Thoracic aorta (tissue), 2 donors: ENCODE measurements at regions not wholly inside any gene's neighbourhood (a gene's known extent, or its start where the extent isn't known, plus 50 kb on each side); places are given as distances from the start of the nearest gene placed in this dataset.

Experiments
- ATAC-seq: fragments of 150-250 bp; one replicate; pipeline ENCODE4 v1.8.0; 2017; ENCODE audit warnings: low read depth; ENCODE audit not compliant: insufficient number of reproducible peaks, low FRiP score
- DNase-seq: peaks from one replicate; pipeline ENCODE4 v3.0.0-alpha.2; 2020; ENCODE audit warnings: low spot score
- H3K27ac ChIP-seq, 2 donors: fragments of 200-600 bp; sonication (generic); 1 replicate in 1 of 2; 2 replicates in 1 of 2; pipeline ENCODE4 v1.5.1; 2016; ENCODE audit warnings: mild to moderate bottlenecking in 2 of 2, moderate library complexity in 2 of 2
- H3K27me3 ChIP-seq: fragments of 200-600 bp; sonication (generic); replicated peaks from 2 replicates; pipeline ENCODE4 v1.6.0; 2016; ENCODE audit warnings: mild to moderate bottlenecking; ENCODE audit not compliant: insufficient read depth
- H3K36me3 ChIP-seq: fragments of 200-600 bp; sonication (generic); one replicate; pipeline ENCODE4 v1.5.1; 2016
- H3K4me1 ChIP-seq, 2 donors: fragments of 200-600 bp; sonication (generic); 1 replicate in 1 of 2; 2 replicates in 1 of 2; pipeline versions ENCODE4 v1.5.1 to v1.6.0; 2016; ENCODE audit warnings: low read depth in 2 of 2, mild to moderate bottlenecking in 1 of 2; ENCODE audit not compliant: control insufficient read depth in 1 of 2
- H3K4me3 ChIP-seq: fragments of 200-600 bp; sonication (generic); 2 replicates; pipeline ENCODE4 v1.5.1; 2016; ENCODE audit warnings: mild to moderate bottlenecking
- H3K9me3 ChIP-seq: fragments of 200-600 bp; sonication (generic); 2 replicates; pipeline ENCODE4 v1.5.1; 2016
- TF ChIP-seq, protein P1 (sequence below): fragments of 200-600 bp; sonication (generic); IDR thresholded peaks from one replicate; pipeline ENCODE4 v1.5.1; 2019; ENCODE audit warnings: antibody characterized with exemption

DNA sequence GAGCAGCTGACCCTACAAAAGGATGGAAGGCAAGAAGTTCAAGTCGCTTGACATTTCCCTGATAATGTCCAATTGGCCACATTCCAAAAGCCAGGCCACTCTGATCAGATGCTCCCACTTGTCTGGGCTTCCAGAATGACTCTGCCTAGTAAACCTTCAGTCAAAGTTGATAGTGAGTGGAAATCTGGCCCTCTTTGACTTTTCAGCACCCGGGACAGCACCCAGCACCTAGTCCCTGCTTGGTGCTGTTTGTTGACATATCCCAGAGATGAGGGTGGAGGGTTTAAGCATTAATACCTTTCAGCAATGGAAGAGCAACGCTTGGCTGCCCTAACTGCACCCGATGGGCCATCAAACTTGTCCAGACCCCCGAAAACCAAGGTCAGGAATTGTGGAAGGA, 131.3 kb downstream of the AIPL1 start:
- no peaks in the 10 kb centered on the region for H3K27me3 ChIP-seq
- DNase-seq, result no peak
- H3K36me3 ChIP-seq, result no peaks in the 10 kb centered on the region
- no peaks in the 10 kb centered on the region for H3K9me3 ChIP-seq
- H3K4me3 ChIP-seq, result no peak overlapping the region
- TF ChIP-seq, protein P1, sequence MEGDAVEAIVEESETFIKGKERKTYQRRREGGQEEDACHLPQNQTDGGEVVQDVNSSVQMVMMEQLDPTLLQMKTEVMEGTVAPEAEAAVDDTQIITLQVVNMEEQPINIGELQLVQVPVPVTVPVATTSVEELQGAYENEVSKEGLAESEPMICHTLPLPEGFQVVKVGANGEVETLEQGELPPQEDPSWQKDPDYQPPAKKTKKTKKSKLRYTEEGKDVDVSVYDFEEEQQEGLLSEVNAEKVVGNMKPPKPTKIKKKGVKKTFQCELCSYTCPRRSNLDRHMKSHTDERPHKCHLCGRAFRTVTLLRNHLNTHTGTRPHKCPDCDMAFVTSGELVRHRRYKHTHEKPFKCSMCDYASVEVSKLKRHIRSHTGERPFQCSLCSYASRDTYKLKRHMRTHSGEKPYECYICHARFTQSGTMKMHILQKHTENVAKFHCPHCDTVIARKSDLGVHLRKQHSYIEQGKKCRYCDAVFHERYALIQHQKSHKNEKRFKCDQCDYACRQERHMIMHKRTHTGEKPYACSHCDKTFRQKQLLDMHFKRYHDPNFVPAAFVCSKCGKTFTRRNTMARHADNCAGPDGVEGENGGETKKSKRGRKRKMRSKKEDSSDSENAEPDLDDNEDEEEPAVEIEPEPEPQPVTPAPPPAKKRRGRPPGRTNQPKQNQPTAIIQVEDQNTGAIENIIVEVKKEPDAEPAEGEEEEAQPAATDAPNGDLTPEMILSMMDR, result no peak
- no peaks in the 10 kb centered on the region for H3K4me1 ChIP-seq
- H3K27ac ChIP-seq, result no peak overlapping the region
- no peak for ATAC-seq

DNA sequence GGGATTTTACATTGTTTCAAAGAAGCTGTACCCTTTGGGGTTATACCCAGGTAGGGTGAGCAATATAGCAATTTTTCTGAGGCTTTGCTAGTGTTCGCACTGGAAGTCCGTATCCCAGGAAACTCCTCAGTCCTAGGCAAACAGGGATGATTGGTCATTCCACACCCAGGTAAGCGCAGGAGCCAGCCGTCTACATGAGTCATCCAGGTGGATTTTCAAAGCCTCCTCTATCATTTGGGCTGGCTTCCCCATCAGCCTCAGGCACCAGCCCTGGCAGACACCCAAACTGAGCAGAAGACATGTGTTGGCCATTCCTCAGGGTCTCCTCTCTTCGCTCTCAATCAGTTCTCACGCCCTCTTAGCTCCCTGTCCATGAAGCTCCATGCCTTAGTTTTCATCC, 135.6 kb downstream of the AIPL1 start:
- H3K36me3 ChIP-seq, result no peaks in the 10 kb centered on the region
- TF ChIP-seq, protein P1, result no peak
- no peak overlapping the region for H3K4me3 ChIP-seq
- H3K4me1 ChIP-seq, result no peaks in the 10 kb centered on the region
- H3K9me3 ChIP-seq, result no peaks in the 10 kb centered on the region
- DNase-seq (no peak), ATAC-seq (no peak)
- H3K27ac ChIP-seq, result no peak overlapping the region
- H3K27me3 ChIP-seq, result no peaks in the 10 kb centered on the region

DNA sequence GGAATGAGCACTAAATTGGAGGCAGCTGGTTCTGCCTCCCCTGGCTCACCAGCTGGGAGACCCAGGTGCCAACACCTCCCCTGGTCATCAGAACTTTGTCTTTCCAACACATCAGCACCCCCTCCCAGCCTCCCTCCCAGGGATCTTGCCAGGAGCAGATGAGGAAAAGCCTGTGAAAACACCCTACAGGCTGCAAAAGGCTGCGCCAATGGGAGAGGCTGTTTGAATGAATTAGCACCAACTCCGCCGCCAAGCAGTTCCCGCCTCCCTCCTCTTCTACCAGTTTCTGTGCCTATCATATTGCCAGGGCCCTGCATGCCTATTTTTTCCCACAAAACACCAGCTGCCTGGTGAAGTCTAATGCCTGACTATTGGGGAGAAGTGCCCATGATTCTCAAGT, 137.0 kb downstream of the AIPL1 start:
- TF ChIP-seq, protein P1, result no peak
- H3K4me3 ChIP-seq, result no peak overlapping the region
- H3K4me1 ChIP-seq, result no peaks in the 10 kb centered on the region
- no peaks in the 10 kb centered on the region for H3K9me3 ChIP-seq
- H3K27me3 ChIP-seq, result no peaks in the 10 kb centered on the region
- ATAC-seq (no peak), DNase-seq (no peak)
- no peak overlapping the region for H3K27ac ChIP-seq
- H3K36me3 ChIP-seq, result no peaks in the 10 kb centered on the region

DNA sequence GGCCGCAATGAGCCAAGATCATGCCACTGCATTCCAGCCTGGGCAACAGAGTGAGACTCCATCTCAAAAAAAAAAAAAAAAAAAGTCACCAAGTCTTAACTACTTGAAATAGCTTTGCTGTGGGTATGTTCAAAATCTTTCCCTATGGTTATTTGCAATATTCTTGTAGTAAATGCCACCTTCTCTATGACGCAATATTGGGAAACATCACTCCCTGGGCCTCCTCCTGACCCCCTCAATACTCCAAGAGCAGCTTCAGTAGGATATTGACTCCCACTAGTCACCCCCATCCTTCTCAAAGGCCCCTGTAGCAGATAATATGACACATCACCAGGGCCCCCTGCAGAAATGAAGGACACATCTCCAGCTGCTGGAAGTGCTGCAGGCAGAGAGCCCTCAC, 137.8 kb downstream of the AIPL1 start:
- no peak overlapping the region for H3K4me3 ChIP-seq
- no peaks in the 10 kb centered on the region for H3K4me1 ChIP-seq
- no peaks in the 10 kb centered on the region for H3K9me3 ChIP-seq
- H3K27me3 ChIP-seq, result no peaks in the 10 kb centered on the region
- H3K27ac ChIP-seq, result no peak overlapping the region
- ATAC-seq, result no peak
- TF ChIP-seq, protein P1, result no peak
- no peak for DNase-seq
- H3K36me3 ChIP-seq, result no peaks in the 10 kb centered on the region

DNA sequence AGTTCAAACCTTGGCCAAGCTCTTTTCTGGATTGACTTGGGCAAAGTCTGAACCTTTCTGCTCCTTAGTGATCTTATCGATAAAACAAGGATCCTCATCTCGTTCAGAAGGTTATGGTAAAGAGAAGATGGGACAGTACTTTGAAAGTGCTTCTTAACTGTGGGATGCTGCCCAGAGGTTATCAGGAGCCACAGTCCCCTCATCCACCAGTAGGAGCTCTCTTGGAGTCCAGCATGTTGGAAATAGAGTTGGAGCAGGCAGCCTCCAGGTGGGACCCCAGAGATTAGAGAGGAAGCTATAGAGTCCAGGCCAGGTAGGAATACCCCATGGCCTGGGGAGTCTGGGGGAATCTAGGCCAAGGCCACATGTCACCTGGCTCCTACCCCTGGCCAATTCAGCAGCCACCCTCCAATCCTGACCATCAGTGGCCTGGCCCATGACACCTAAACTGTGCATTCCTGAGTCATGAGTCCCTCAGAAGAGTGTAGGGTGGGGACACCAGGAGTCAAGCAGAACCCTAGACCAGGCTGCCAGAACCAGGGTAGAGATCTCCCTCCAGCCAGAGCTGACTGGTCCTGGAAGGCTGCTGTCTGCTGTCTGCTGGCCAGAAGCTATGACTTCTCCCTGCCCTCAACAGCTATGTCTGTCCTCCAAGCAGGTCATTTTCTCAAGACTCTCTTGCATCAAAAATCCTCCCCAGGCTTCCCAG, 144.3 kb downstream of the AIPL1 start:
- Histone ChIP-seq H3K4me1 (no peaks in the 10 kb centered on the region), H3K27ac (no peak overlapping the region), H3K9me3 (no peaks in the 10 kb centered on the region), H3K27me3 (no peaks in the 10 kb centered on the region), H3K4me3 (no peak overlapping the region), H3K36me3 (no peaks in the 10 kb centered on the region)
- TF ChIP-seq, protein P1, result no peak
- DNase-seq (no peak), ATAC-seq (no peak)
